Adrenal gland (tissue), 5 donors: ENCODE measurements at regions not wholly inside any gene's neighbourhood (a gene's known extent, or its start where the extent isn't known, plus 50 kb on each side); places are given as distances from the start of the nearest gene placed in this dataset.

ENCODE experiments used
- CTCF ChIP-seq, 6 experiments: fragments of 450-650 bp in 4 of 6; fragments of 200-600 bp in 2 of 6; sonication (generic) in 1 of 6; IDR thresholded peaks; 1 replicate in 5 of 6; 2 replicates in 1 of 6; pipeline versions ENCODE4 v1.5.1 to v1.8.0; 2016 to 2021; ENCODE audit warnings: antibody characterized with exemption in 6 of 6, mild to moderate bottlenecking in 2 of 6, moderate library complexity in 1 of 6
- POLR2A ChIP-seq, 2 donors: fragments of 450-650 bp; IDR thresholded peaks; one replicate each; pipeline ENCODE4 v1.6.1; 2017; ENCODE audit warnings: antibody characterized with exemption in 2 of 2, mild to moderate bottlenecking in 2 of 2, moderate library complexity in 1 of 2
- donor health status: DM: no; HTN: no; CAD: no.

- TF ChIP-seq POLR2A (IDR thresholded peaks at IDR 0.05) (no peak), CTCF (IDR thresholded peaks at IDR 0.05) (no peak)
Observed at GRCh38 chr14:88962356-88962755, 137.9 kb downstream of the TTC8 start.
